PC-3 (cell line): ENCODE measurements at regions not wholly inside any gene's neighbourhood (a gene's known extent, or its start where the extent isn't known, plus 50 kb on each side); places are given as distances from the start of the nearest gene placed in this dataset.

Source experiments
- EZH2 ChIP-seq: fragments of 300-600 bp; sonication (generic); IDR thresholded peaks from one replicate; pipeline ENCODE4 v1.6.1; 2017; ENCODE audit warnings: antibody characterized with exemption, mild to moderate bottlenecking, low read length; ENCODE audit not compliant: unreplicated experiment
- EZH2phosphoT487 ChIP-seq: fragments of 300-600 bp; sonication (generic); IDR thresholded peaks from 2 replicates; pipeline ENCODE4 v1.6.1; 2018; ENCODE audit warnings: mild to moderate bottlenecking, antibody characterized with exemption, low read length, borderline replicate concordance

DNA sequence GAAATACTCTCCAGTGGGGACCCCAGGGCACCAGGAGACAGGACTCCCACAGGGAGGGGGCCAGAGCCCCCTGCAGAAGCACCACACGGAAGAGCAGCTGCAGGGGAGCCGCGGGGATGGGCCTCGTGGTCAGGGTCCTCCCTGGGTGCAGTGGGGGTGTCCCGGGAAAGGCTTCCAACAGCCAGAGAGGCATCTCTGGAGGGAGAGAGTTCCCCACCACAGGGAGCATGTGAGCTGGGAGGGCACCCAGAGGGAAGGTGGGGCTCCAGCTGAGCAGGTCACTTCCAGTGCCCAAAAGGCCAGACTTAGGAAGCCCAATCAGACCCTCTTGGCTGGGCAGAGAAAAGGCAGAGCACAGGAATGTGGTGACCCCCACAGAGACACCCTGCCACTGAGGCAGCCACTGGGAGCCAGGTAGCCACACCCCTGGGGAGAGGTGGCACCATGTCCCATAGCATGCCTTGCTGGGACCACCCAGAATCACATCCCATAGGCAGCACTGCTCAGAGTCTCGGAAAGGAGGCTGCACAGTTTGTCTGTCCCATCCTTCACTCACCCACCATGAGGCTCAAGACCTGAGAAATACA, 49.9 kb upstream of the LMO1 start:
- TF ChIP-seq EZH2phosphoT487 (no peak), EZH2 (no peak)
